ENCODE measurements at regions not wholly inside any gene's neighbourhood (a gene's known extent, or its start where the extent isn't known, plus 50 kb on each side); places are given as distances from the start of the nearest gene placed in this dataset.

GRCh38 chr2:221241072-221241471 lies 331.0 kb downstream of the EPHA4 start:
- DNase-seq (no peak), ATAC-seq (no peak)
- CTCF ChIA-PET: no interaction called here
- H3K27me3 Mint-ChIP-seq (ENCODE audit: low read depth): no peaks in the 10 kb centered on the region
- no peaks in the 10 kb centered on the region for H3K36me3 Mint-ChIP-seq (ENCODE audit: low read depth)
- H3K9me3 Mint-ChIP-seq (ENCODE audit: insufficient read depth): no peaks in the 10 kb centered on the region
- H3K4me1 Mint-ChIP-seq (ENCODE audit: low read depth): no peaks in the 10 kb centered on the region
- POLR2A ChIA-PET: no interaction called here
- H3K27ac Mint-ChIP-seq: no peak overlapping the region
- H3K4me3 Mint-ChIP-seq: no peak overlapping the region

GRCh38 chr2:221243771-221244170 lies 328.3 kb downstream of the EPHA4 start:
- no peak for ATAC-seq
- no peak overlapping the region for H3K27ac Mint-ChIP-seq
- no peaks in the 10 kb centered on the region for H3K9me3 Mint-ChIP-seq (ENCODE audit: insufficient read depth)
- POLR2A ChIA-PET: no interaction called here
- CTCF ChIA-PET: no interaction called here
- no peaks in the 10 kb centered on the region for H3K36me3 Mint-ChIP-seq (ENCODE audit: low read depth)
- H3K4me3 Mint-ChIP-seq: no peak overlapping the region
- no peak for DNase-seq
- H3K27me3 Mint-ChIP-seq (ENCODE audit: low read depth): no peaks in the 10 kb centered on the region
- H3K4me1 Mint-ChIP-seq (ENCODE audit: low read depth): no peaks in the 10 kb centered on the region

- H3K4me3 Mint-ChIP-seq: no peak overlapping the region
These were observed 327.1 kb downstream of the EPHA4 start for GRCh38 chr2:221245045-221245444.

DNA sequence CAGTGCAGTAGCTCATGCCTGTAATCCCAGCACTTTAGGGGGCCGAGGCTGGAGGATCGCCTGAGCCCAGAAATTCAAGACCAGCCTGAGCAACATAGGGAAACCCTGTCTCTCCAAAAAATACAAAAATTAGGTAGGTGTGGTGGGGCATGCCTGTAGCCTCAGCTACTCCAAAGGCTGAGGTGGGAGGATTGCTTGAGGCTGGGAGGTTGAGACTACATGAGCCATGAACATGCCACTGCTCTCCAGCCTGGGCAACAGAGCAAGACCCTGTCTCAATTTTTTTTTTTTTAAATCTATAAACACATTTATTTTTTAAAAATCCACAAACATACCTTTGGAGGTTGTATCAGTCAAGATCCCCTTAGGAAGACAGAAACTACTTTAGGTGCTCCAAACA lies 326.3 kb downstream of the EPHA4 start:
- no peaks in the 10 kb centered on the region for H3K27me3 Mint-ChIP-seq (ENCODE audit: low read depth)
- no peaks in the 10 kb centered on the region for H3K4me1 Mint-ChIP-seq (ENCODE audit: low read depth)
- H3K27ac Mint-ChIP-seq: no peak overlapping the region
- DNase-seq (no peak), ATAC-seq (no peak)
- CTCF ChIA-PET: no interaction called here
- POLR2A ChIA-PET: no interaction called here
- no peaks in the 10 kb centered on the region for H3K36me3 Mint-ChIP-seq (ENCODE audit: low read depth)
- H3K4me3 Mint-ChIP-seq: no peak overlapping the region
- H3K9me3 Mint-ChIP-seq (ENCODE audit: insufficient read depth): no peaks in the 10 kb centered on the region

More at GRCh38 chr2:221245045-221245444, 327.1 kb downstream of the EPHA4 start:
- H3K4me1 Mint-ChIP-seq (ENCODE audit: low read depth): no peaks in the 10 kb centered on the region
- POLR2A ChIA-PET: no interaction called here
- CTCF ChIA-PET: no interaction called here
- no peaks in the 10 kb centered on the region for H3K36me3 Mint-ChIP-seq (ENCODE audit: low read depth)
- H3K9me3 Mint-ChIP-seq (ENCODE audit: insufficient read depth): no peaks in the 10 kb centered on the region
- no peaks in the 10 kb centered on the region for H3K27me3 Mint-ChIP-seq (ENCODE audit: low read depth)
- DNase-seq (no peak), ATAC-seq (no peak)
- no peak overlapping the region for H3K27ac Mint-ChIP-seq

DNA sequence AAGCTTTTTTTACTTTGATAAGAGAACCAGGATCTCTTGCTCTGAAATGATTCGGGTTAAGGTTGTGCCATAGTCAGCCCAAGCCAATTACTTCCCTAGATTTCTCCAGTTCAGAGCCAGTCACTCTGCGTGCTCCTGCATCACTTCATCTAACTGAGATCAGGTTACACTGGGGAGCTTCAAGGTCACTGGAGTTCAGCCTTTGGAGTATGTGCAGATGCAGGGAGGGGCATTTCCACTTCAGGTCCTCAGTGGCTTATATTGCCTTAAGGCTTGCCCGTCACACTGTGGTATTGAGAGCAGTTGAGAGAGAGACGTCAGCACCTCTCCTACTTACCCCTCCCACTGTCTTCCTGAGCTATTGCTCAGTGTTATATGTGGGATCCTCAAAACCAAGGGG lies 317.8 kb downstream of the EPHA4 start:
- H3K27ac Mint-ChIP-seq: no peak overlapping the region
- DNase-seq (no peak), ATAC-seq (no peak)
- no peaks in the 10 kb centered on the region for H3K27me3 Mint-ChIP-seq (ENCODE audit: low read depth)
- H3K4me3 Mint-ChIP-seq: no peak overlapping the region
- CTCF ChIA-PET: no interaction called here
- POLR2A ChIA-PET: no interaction called here
- H3K36me3 Mint-ChIP-seq (ENCODE audit: low read depth): no peaks in the 10 kb centered on the region
- H3K4me1 Mint-ChIP-seq (ENCODE audit: low read depth): no peaks in the 10 kb centered on the region
- H3K9me3 Mint-ChIP-seq (ENCODE audit: insufficient read depth): no peaks in the 10 kb centered on the region

GRCh38 chr2:221255862-221256261 lies 316.2 kb downstream of the EPHA4 start:
- Mint-ChIP-seq H3K4me3 (no peak overlapping the region), H3K9me3 (ENCODE audit: insufficient read depth) (no peaks in the 10 kb centered on the region), H3K4me1 (ENCODE audit: low read depth) (no peaks in the 10 kb centered on the region), H3K27ac (no peak overlapping the region), H3K27me3 (ENCODE audit: low read depth) (no peaks in the 10 kb centered on the region), H3K36me3 (ENCODE audit: low read depth) (no peaks in the 10 kb centered on the region)
- DNase-seq: no peak
- ChIA-PET CTCF (no interaction called here), POLR2A (no interaction called here)
- ATAC-seq: no peak

GRCh38 chr2:221258464-221258863 lies 313.6 kb downstream of the EPHA4 start:
- no peak overlapping the region for H3K4me3 Mint-ChIP-seq
- H3K4me1 Mint-ChIP-seq (ENCODE audit: low read depth): no peaks in the 10 kb centered on the region
- DNase-seq (no peak), ATAC-seq (no peak)
- ChIA-PET CTCF (no interaction called here), POLR2A (no interaction called here)
- H3K36me3 Mint-ChIP-seq (ENCODE audit: low read depth): no peaks in the 10 kb centered on the region
- no peak overlapping the region for H3K27ac Mint-ChIP-seq
- no peaks in the 10 kb centered on the region for H3K27me3 Mint-ChIP-seq (ENCODE audit: low read depth)
- H3K9me3 Mint-ChIP-seq (ENCODE audit: insufficient read depth): no peaks in the 10 kb centered on the region

- Mint-ChIP-seq H3K4me1 (ENCODE audit: low read depth) (no peaks in the 10 kb centered on the region), H3K36me3 (ENCODE audit: low read depth) (no peaks in the 10 kb centered on the region), H3K27me3 (ENCODE audit: low read depth) (no peaks in the 10 kb centered on the region), H3K9me3 (ENCODE audit: insufficient read depth) (no peaks in the 10 kb centered on the region), H3K27ac (no peak overlapping the region), H3K4me3 (no peak overlapping the region)
- CTCF ChIA-PET: interaction anchor here (0.6 kb wide), 1 partner anchor 575 kb away, joined by 3 read pairs; no protein-coding TSS in a partner anchor
- no peak for DNase-seq
- POLR2A ChIA-PET: no interaction called here
- ATAC-seq: no peak
These were observed 309.5 kb downstream of the EPHA4 start for GRCh38 chr2:221262651-221263050.

- POLR2A ChIA-PET: no interaction called here
- no peaks in the 10 kb centered on the region for H3K36me3 Mint-ChIP-seq (ENCODE audit: low read depth)
- H3K4me1 Mint-ChIP-seq (ENCODE audit: low read depth): no peaks in the 10 kb centered on the region
- H3K4me3 Mint-ChIP-seq: no peak overlapping the region
- H3K27ac Mint-ChIP-seq: no peak overlapping the region
- CTCF ChIA-PET: no interaction called here
- no peak for DNase-seq
- ATAC-seq: no peak
- no peaks in the 10 kb centered on the region for H3K27me3 Mint-ChIP-seq (ENCODE audit: low read depth)
- no peaks in the 10 kb centered on the region for H3K9me3 Mint-ChIP-seq (ENCODE audit: insufficient read depth)
These were observed 308.5 kb downstream of the EPHA4 start for GRCh38 chr2:221263573-221263972.

DNA sequence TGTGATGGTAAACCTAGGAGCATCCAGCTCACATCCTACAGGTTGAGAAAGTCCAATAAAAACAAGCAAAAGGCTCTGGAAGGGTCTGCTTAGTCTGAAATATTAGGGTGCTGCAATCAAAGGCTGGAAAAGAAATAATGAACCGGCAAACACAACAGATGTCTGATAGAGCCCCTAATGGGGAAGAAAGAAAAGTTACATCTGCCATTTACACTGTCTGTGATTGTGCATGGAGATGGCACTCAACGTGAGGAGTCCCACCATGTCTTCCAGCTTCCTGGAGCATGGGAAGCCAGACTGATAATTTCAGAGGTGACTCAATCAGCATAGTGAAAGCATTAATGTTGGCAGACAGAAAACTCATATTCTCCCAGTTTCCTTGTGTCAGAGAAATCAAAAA lies 307.8 kb downstream of the EPHA4 start:
- Mint-ChIP-seq H3K9me3 (ENCODE audit: insufficient read depth) (no peaks in the 10 kb centered on the region), H3K4me3 (no peak overlapping the region), H3K27ac (no peak overlapping the region), H3K4me1 (ENCODE audit: low read depth) (no peaks in the 10 kb centered on the region), H3K27me3 (ENCODE audit: low read depth) (no peaks in the 10 kb centered on the region), H3K36me3 (ENCODE audit: low read depth) (no peaks in the 10 kb centered on the region)
- ChIA-PET CTCF (no interaction called here), POLR2A (no interaction called here)
- ATAC-seq: no peak
- no peak for DNase-seq

GRCh38 chr2:221267773-221268425 lies 304.2 kb downstream of the EPHA4 start:
- Mint-ChIP-seq H3K4me1 (ENCODE audit: low read depth) (no peaks in the 10 kb centered on the region), H3K27me3 (ENCODE audit: low read depth) (no peaks in the 10 kb centered on the region), H3K27ac (no peak overlapping the region), H3K9me3 (ENCODE audit: insufficient read depth) (no peaks in the 10 kb centered on the region), H3K4me3 (no peak overlapping the region), H3K36me3 (ENCODE audit: low read depth) (no peaks in the 10 kb centered on the region)
- ChIA-PET POLR2A (no interaction called here), CTCF (interaction anchor here (0.6 kb wide), 1 partner anchor 81 kb away, joined by 3 read pairs; no protein-coding TSS in a partner anchor)
- DNase-seq (no peak), ATAC-seq (no peak)

DNA sequence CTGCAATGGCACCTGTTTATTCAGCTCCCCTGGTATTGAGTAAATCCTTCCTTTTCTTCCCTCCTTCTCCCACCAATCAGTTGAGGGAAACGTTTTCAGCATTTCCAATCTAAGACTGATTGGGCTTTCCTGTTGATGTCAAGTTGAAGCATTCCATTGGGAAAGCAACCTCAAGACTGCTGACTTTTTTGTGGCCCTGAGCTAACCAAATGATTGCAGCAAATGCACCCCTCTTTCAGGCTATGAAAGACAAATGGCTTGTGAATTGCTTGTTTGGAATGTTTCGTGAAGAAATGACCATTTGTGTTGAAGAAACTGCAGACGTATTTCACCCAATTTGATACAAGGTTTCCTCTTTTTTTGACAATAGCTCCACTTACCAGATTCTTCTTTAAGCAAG lies 303.5 kb downstream of the EPHA4 start:
- no peak overlapping the region for H3K27ac Mint-ChIP-seq
- no peaks in the 10 kb centered on the region for H3K27me3 Mint-ChIP-seq (ENCODE audit: low read depth)
- H3K4me3 Mint-ChIP-seq: no peak overlapping the region
- ATAC-seq (no peak), DNase-seq (no peak)
- ChIA-PET POLR2A (no interaction called here), CTCF (no interaction called here)
- no peaks in the 10 kb centered on the region for H3K36me3 Mint-ChIP-seq (ENCODE audit: low read depth)
- H3K9me3 Mint-ChIP-seq (ENCODE audit: insufficient read depth): no peaks in the 10 kb centered on the region
- no peaks in the 10 kb centered on the region for H3K4me1 Mint-ChIP-seq (ENCODE audit: low read depth)

DNA sequence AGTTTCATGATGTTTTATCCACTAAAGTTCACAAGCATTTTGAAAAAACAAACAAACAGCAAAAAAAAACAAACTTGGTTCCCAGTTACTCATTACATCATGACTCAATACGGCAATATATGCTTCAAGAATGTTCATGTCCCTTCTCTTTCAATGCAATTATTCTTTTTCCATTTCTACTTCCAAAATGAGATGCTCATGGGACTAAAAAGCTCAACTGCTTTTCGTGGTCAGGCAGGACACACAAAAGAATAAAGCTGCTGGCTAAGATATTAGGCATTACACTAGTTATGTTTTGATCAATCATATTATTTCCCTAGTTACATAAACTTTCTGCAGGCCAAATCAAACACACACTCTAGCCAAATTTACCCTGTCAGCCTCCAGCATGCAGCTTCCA lies 301.3 kb downstream of the EPHA4 start:
- H3K27me3 Mint-ChIP-seq (ENCODE audit: low read depth): no peaks in the 10 kb centered on the region
- H3K27ac Mint-ChIP-seq: no peak overlapping the region
- ChIA-PET CTCF (no interaction called here), POLR2A (no interaction called here)
- DNase-seq: no peak
- no peak for ATAC-seq
- H3K9me3 Mint-ChIP-seq (ENCODE audit: insufficient read depth): no peaks in the 10 kb centered on the region
- H3K4me1 Mint-ChIP-seq (ENCODE audit: low read depth): no peaks in the 10 kb centered on the region
- H3K36me3 Mint-ChIP-seq (ENCODE audit: low read depth): no peaks in the 10 kb centered on the region
- H3K4me3 Mint-ChIP-seq: no peak overlapping the region
